ENCODE measurements at regions not wholly inside any gene's neighbourhood (a gene's known extent, or its start where the extent isn't known, plus 50 kb on each side); places are given as distances from the start of the nearest gene placed in this dataset.
A peak's percentile ranks its signal among the peaks of the same experiment; 100 is the strongest.

DNA sequence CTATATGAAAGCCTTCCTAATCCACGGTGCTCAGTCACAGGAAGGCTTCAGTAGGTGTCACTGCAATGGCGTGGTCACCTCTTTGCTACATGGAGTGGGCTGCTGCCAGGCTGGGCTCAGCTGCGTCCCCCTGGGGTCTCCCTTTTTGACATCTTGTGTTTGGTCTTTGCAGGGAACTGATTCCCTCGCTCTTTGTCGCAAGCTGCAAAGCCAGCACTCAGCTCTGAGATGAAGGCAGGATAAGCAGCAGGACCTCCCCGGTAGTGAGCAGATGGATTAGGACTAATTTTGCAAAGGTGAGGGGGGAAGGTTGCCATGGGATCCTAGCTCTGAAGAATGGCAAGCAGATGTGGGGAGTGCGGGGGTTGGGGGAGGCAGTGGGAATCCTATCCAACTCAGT, 173.9 kb upstream of the ARL4C start:
- TF ChIP-seq, protein P1, sequence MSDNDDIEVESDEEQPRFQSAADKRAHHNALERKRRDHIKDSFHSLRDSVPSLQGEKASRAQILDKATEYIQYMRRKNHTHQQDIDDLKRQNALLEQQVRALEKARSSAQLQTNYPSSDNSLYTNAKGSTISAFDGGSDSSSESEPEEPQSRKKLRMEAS (IDR thresholded peaks at IDR 0.05; ENCODE audit: low read depth, low read length), result no peak
- no peak for TF ChIP-seq POLR2A (IDR thresholded peaks at IDR 0.05; ENCODE audit: extremely low read depth, insufficient read length)
- TF ChIP-seq, protein P2, sequence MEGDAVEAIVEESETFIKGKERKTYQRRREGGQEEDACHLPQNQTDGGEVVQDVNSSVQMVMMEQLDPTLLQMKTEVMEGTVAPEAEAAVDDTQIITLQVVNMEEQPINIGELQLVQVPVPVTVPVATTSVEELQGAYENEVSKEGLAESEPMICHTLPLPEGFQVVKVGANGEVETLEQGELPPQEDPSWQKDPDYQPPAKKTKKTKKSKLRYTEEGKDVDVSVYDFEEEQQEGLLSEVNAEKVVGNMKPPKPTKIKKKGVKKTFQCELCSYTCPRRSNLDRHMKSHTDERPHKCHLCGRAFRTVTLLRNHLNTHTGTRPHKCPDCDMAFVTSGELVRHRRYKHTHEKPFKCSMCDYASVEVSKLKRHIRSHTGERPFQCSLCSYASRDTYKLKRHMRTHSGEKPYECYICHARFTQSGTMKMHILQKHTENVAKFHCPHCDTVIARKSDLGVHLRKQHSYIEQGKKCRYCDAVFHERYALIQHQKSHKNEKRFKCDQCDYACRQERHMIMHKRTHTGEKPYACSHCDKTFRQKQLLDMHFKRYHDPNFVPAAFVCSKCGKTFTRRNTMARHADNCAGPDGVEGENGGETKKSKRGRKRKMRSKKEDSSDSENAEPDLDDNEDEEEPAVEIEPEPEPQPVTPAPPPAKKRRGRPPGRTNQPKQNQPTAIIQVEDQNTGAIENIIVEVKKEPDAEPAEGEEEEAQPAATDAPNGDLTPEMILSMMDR (IDR thresholded peaks at IDR 0.05; ENCODE audit: low read depth, low read length), result no peak
- no peak for TF ChIP-seq MYC (IDR thresholded peaks at IDR 0.05; ENCODE audit: low read depth, low read length)
- no peak overlapping the region for H3K4me3 ChIP-seq (ENCODE audit: low read depth, low read length)
- DNase-seq (ENCODE audit: low read depth), result no peak

DNA sequence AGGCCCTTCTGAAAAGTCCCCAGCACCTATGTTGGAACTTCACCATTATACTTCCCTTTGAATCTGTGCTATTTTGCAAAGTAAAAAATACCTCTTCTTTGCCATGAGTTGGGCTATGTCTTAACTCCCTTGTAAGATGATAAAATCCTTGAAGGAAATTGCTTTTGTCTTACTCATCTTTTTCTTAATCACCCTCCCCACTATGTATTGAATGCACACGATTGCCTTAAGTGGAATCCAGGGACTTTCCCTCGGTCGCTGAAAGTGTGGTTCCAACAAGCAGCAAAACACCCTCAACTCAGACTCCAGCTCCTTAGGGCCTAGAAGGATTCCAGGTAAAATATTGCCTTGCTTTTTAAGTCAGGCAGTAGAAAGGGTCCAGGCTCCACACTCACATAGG, 173.2 kb upstream of the ARL4C start:
- no peak for DNase-seq (ENCODE audit: low read depth)
- TF ChIP-seq MYC (IDR thresholded peaks at IDR 0.05; ENCODE audit: low read depth, low read length), result no peak
- TF ChIP-seq, protein P2 (IDR thresholded peaks at IDR 0.05; ENCODE audit: low read depth, low read length), result no peak
- TF ChIP-seq, protein P1 (IDR thresholded peaks at IDR 0.05; ENCODE audit: low read depth, low read length), result no peak
- TF ChIP-seq POLR2A (IDR thresholded peaks at IDR 0.05; ENCODE audit: extremely low read depth, insufficient read length), result no peak
- no peak overlapping the region for H3K4me3 ChIP-seq (ENCODE audit: low read depth, low read length)

DNA sequence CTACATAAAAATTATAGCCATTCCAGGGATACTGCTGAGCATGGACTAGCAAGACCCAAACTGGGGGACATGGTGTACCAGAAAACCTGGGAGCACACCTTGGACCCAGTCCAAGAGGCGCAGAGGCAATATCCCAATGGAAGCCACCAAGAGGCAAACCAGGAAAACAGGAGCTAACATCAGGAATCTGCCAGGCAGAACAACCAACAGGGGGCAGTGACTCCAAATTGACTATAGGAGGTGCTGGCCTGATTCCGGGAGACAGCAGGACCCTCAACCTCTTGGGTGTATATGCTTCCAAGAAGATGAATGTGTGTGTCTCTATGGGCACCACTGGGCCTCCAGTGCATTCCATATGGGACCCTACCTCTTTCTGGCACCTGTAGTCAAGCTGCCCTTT, 172.7 kb upstream of the ARL4C start:
- no peak for DNase-seq (ENCODE audit: low read depth)
- TF ChIP-seq, protein P2 (IDR thresholded peaks at IDR 0.05; ENCODE audit: low read depth, low read length), result peak; percentile 25
- no peak for TF ChIP-seq POLR2A (IDR thresholded peaks at IDR 0.05; ENCODE audit: extremely low read depth, insufficient read length)
- no peak overlapping the region for H3K4me3 ChIP-seq (ENCODE audit: low read depth, low read length)

DNA sequence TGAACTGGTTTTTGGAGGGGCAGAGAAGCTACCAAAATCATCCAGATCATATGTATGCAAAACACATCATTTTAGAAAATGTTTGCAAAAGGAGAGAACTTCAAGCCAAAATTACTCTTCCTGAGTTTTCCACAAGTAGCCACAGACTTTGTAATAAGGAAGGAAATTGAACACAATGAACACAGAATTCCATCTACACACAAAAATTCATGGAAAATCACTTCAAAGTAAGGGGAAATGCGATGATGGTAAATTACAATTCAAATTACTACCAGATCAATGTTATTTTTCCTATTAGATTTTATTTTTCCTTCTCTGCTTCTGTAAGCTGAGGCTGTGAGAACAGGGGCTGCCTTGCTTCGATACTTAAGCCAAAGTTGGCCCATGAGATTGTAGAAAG, 172.1 kb upstream of the ARL4C start:
- no peak for DNase-seq (ENCODE audit: low read depth)
- H3K4me3 ChIP-seq (ENCODE audit: low read depth, low read length), result no peak overlapping the region
- TF ChIP-seq, protein P1 (IDR thresholded peaks at IDR 0.05; ENCODE audit: low read depth, low read length), result no peak
- TF ChIP-seq MYC (IDR thresholded peaks at IDR 0.05; ENCODE audit: low read depth, low read length), result no peak
- TF ChIP-seq, protein P2 (IDR thresholded peaks at IDR 0.05; ENCODE audit: low read depth, low read length), result no peak
- TF ChIP-seq POLR2A (IDR thresholded peaks at IDR 0.05; ENCODE audit: extremely low read depth, insufficient read length), result no peak

DNA sequence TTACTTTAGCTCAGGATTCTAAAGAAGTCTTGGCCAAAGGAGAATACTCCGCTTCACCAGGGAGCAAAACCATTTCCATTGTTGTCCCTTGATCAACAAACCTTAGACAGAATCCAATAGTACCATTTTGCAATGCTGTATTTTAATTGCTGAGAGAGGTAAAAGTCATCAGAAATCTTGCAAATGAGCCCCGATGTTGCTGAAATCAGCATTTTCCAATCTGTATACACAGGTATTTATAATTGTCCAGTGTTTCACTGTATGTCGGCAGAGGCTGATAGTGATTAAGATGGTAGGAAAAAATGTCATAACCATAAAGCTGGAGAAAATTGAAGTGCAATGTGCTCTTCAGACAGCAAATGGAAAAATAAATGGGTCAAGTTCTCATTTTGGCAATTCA, 170.0 kb upstream of the ARL4C start:
- TF ChIP-seq, protein P1 (IDR thresholded peaks at IDR 0.05; ENCODE audit: low read depth, low read length), result no peak
- TF ChIP-seq, protein P2 (IDR thresholded peaks at IDR 0.05; ENCODE audit: low read depth, low read length), result no peak
- no peak for TF ChIP-seq POLR2A (IDR thresholded peaks at IDR 0.05; ENCODE audit: extremely low read depth, insufficient read length)
- TF ChIP-seq MYC (IDR thresholded peaks at IDR 0.05; ENCODE audit: low read depth, low read length), result no peak
- H3K4me3 ChIP-seq (ENCODE audit: low read depth, low read length), result no peak overlapping the region
- DNase-seq (ENCODE audit: low read depth), result no peak

DNA sequence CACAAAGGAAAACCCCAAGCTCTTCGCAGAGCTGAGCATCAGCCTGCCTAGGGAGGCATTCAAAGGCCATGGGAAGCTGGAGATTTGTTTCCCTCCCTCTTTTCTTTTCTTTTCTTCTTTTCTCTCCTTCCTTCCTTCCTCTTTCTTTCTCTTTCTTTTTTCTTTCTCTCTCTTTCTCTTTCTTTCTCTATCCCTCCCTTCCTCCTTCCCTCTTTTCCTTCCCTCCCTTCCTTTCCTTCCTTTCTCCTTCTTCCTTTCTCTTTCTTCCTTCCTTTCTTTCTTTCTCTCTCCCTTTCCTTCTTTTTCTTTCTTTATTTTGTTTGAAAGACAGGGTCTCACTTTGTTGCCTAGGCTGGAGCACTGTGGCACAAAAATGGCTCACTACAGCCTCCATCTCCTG, 168.4 kb upstream of the ARL4C start:
- no peak for DNase-seq (ENCODE audit: low read depth)
- TF ChIP-seq, protein P1 (IDR thresholded peaks at IDR 0.05; ENCODE audit: low read depth, low read length), result no peak
- no peak for TF ChIP-seq MYC (IDR thresholded peaks at IDR 0.05; ENCODE audit: low read depth, low read length)
- TF ChIP-seq, protein P2 (IDR thresholded peaks at IDR 0.05; ENCODE audit: low read depth, low read length), result no peak
- no peak for TF ChIP-seq POLR2A (IDR thresholded peaks at IDR 0.05; ENCODE audit: extremely low read depth, insufficient read length)
- no peak overlapping the region for H3K4me3 ChIP-seq (ENCODE audit: low read depth, low read length)
